GM12878 (cell line): ENCODE measurements at regions not wholly inside any gene's neighbourhood (a gene's known extent, or its start where the extent isn't known, plus 50 kb on each side); places are given as distances from the start of the nearest gene placed in this dataset.

Experiments
- ATAC-seq: fragments of 200-7000 bp; cut with Tn5 transposase; 3 replicates; pipeline ENCODE4 v1.9.1; 2020; ENCODE audit warnings: mild to moderate bottlenecking, moderate library complexity
- BruUV-seq: library from RNA; stranded (reverse); fragments of 400-500 nt; replicated peaks from 2 replicates; lab custom pipeline; 2021; lab: Mats Ljungman, UMichigan
- CTCF ChIA-PET: fragments of 300-600 bp; sonication (Branson Sonifier 250); formaldehyde crosslinking; extraction: SDS; loops from one replicate; lab custom pipeline; 2021; ENCODE audit warnings: inconsistent platforms; lab: Yijun Ruan, JAX
- POLR2A ChIA-PET: fragments of 350-600 bp; formaldehyde crosslinking; extraction: SDS; loops from one replicate; lab custom pipeline; 2021; ENCODE audit warnings: inconsistent platforms; lab: Charles Lee
- RAD21 ChIA-PET: fragments of 300-600 bp; sonication (Branson Sonifier 250); formaldehyde crosslinking; loops from one replicate; lab custom pipeline; 2023; ENCODE audit warnings: antibody characterized with exemption; ENCODE audit not compliant: unreplicated experiment; lab: Charles Lee
- SMC1A ChIA-PET: fragments of 300-600 bp; sonication (Branson Sonifier 250); formaldehyde crosslinking; loops from one replicate; lab custom pipeline; 2023; ENCODE audit not compliant: unreplicated experiment, uncharacterized antibody; lab: Charles Lee
- DNase-seq: peaks from one replicate; pipeline ENCODE4 v3.0.0-alpha.2; 2011; ENCODE audit warnings: low read depth, low spot score
- FAIRE-seq: peaks from 3 replicates; lab custom pipeline; 2011; peaks lifted over from hg19 to GRCh38; lab: Jason Lieb, UNC
- H2AFZ ChIP-seq: 2 replicates; pipeline ENCODE4 v1.6.0; 2011; ENCODE audit warnings: low read depth, low read length, control low read depth; ENCODE audit not compliant: control insufficient read depth
- H3K27ac ChIP-seq: 2 replicates; pipeline ENCODE4 v1.5.1; 2011; ENCODE audit warnings: control low read depth; ENCODE audit not compliant: control insufficient read depth, insufficient read depth
- H3K27me3 ChIP-seq, 2 experiments: replicated peaks in 1 of 2; 2 replicates each; pipeline versions ENCODE4 v1.6.0 to v1.6.1; 2011; ENCODE audit warnings: low read length in 1 of 2; ENCODE audit not compliant: control insufficient read depth in 2 of 2, insufficient read depth in 2 of 2
- H3K36me3 ChIP-seq, 2 experiments: 2 replicates each; pipeline ENCODE4 v1.5.1; 2011; ENCODE audit warnings: low read length in 1 of 2; ENCODE audit not compliant: control insufficient read depth in 2 of 2, insufficient read depth in 2 of 2
- H3K4me1 ChIP-seq: 2 replicates; pipeline ENCODE4 v1.6.1; 2011; ENCODE audit warnings: mild to moderate bottlenecking, low read length, moderate library complexity, mixed read lengths; ENCODE audit not compliant: control insufficient read depth, insufficient read depth
- H3K4me2 ChIP-seq: 2 replicates; pipeline ENCODE4 v1.6.0; 2011; ENCODE audit warnings: control low read depth; ENCODE audit not compliant: control insufficient read depth, insufficient read depth
- H3K4me3 ChIP-seq: fragments of 200-600 bp; sonication (generic); 2 replicates; pipeline ENCODE4 v1.5.1; 2016
- H3K79me2 ChIP-seq: 2 replicates; pipeline ENCODE4 v1.6.0; 2011; ENCODE audit warnings: low read length; ENCODE audit not compliant: control insufficient read depth, insufficient read depth
- H3K9ac ChIP-seq: 2 replicates; pipeline ENCODE4 v1.8.0; 2011; ENCODE audit warnings: low read length, control low read depth, mixed read lengths; ENCODE audit not compliant: control insufficient read depth, insufficient read depth
- H3K9me3 ChIP-seq: replicated peaks from 3 replicates; pipeline ENCODE4 v1.5.1; 2011; ENCODE audit warnings: mild to moderate bottlenecking, low read length; ENCODE audit not compliant: control insufficient read depth, insufficient read depth
- H4K20me1 ChIP-seq: 2 replicates; pipeline ENCODE4 v1.6.0; 2011; ENCODE audit not compliant: control insufficient read depth, insufficient read depth
- BHLHE40 ChIP-seq, 2 experiments: fragments of 450-650 bp in 1 of 2; IDR thresholded peaks; 2 replicates each; pipeline ENCODE4 v1.6.1; 2011 to 2017; ENCODE audit warnings: low read depth in 2 of 2, borderline replicate concordance in 1 of 2, improper control_type of control experiment in 1 of 2, low read length in 1 of 2, mild to moderate bottlenecking in 1 of 2
- BRCA1 ChIP-seq: IDR thresholded peaks from 2 replicates; pipeline ENCODE4 v1.6.1; 2011; ENCODE audit warnings: low read depth, low read length, improper control_type of control experiment
- CEBPB ChIP-seq, 2 experiments: fragments of 150-350 bp in 1 of 2; IDR thresholded peaks; 2 replicates each; pipeline ENCODE4 v1.6.1; 2012 to 2014; ENCODE audit warnings: low read depth in 2 of 2, low read length in 2 of 2, borderline replicate concordance in 1 of 2, inconsistent platforms in 1 of 2
- CHD1 ChIP-seq: IDR thresholded peaks from 2 replicates; pipeline ENCODE4 v1.6.1; 2012; ENCODE audit warnings: low read depth, low read length, improper control_type of control experiment
- CHD2 ChIP-seq: IDR thresholded peaks from 2 replicates; pipeline ENCODE4 v1.6.1; 2011; ENCODE audit warnings: low read depth, low read length, improper control_type of control experiment, borderline replicate concordance
- EED ChIP-seq: sonication (generic); IDR thresholded peaks from 2 replicates; pipeline ENCODE4 v1.6.1; 2016; ENCODE audit warnings: antibody characterized with exemption, low read depth
- ESRRA ChIP-seq: IDR thresholded peaks from 2 replicates; pipeline ENCODE4 v1.6.1; 2012; ENCODE audit warnings: mild to moderate bottlenecking, low read length, improper control_type of control experiment
- GATAD2B ChIP-seq: fragments of 450-650 bp; conservative IDR thresholded peaks from 2 replicates; pipeline ENCODE4 v1.6.1; 2017; ENCODE audit warnings: low read depth, mild to moderate bottlenecking, moderate library complexity
- IKZF2 ChIP-seq, 2 experiments: fragments of 450-650 bp; IDR thresholded peaks; 2 replicates each; pipeline ENCODE4 v1.6.1; 2017; ENCODE audit warnings: mild to moderate bottlenecking in 2 of 2, moderate library complexity in 2 of 2
- MXI1 ChIP-seq: fragments of 150-350 bp; IDR thresholded peaks from 2 replicates; pipeline ENCODE4 v1.6.1; 2011; ENCODE audit warnings: low read depth, mild to moderate bottlenecking, inconsistent platforms, low read length, improper control_type of control experiment
- RELA ChIP-seq: fragments of 450-650 bp; IDR thresholded peaks from 2 replicates; pipeline ENCODE4 v1.8.0; 2014; ENCODE audit warnings: borderline replicate concordance; ENCODE audit not compliant: partially characterized antibody
- STAT3 ChIP-seq: IDR thresholded peaks from 2 replicates; pipeline ENCODE4 v1.6.1; 2011; ENCODE audit warnings: low read depth, low read length, improper control_type of control experiment
- ZNF217 ChIP-seq: fragments of 450-650 bp; IDR thresholded peaks from 2 replicates; pipeline ENCODE4 v1.6.1; 2017; ENCODE audit warnings: antibody characterized with exemption, mild to moderate bottlenecking
- WGBS: methylation state at CpG from one replicate; pipeline ENCODE4 v1.1.6; 2016; ENCODE audit warnings: low lambda C conversion rate; ENCODE audit not compliant: insufficient replicate concordance, insufficient coverage; ENCODE audit errors: missing lambda C conversion rate; 5-methylcytosine and 5-hydroxymethylcytosine counted together
- in situ Hi-C: fragments of 300-500 bp; cut with MboI; formaldehyde crosslinking; loops from 9 replicates; pipeline ENCODE4 v1.14.3; 2018; ENCODE audit warnings: mixed read lengths
- intact Hi-C: fragments of 100-400 bp; cut with micrococcal nuclease; formaldehyde crosslinking; loops from one replicate; pipeline ENCODE4 v1.14.2; 2022; ENCODE audit not compliant: unreplicated experiment
- TF ChIP-seq, protein P1 (sequence below): IDR thresholded peaks from 2 replicates; pipeline ENCODE4 v1.6.1; 2011; ENCODE audit warnings: mild to moderate bottlenecking, low read depth, low read length, moderate library complexity; ENCODE audit not compliant: insufficient replicate concordance
- TF ChIP-seq, protein P2 (sequence below): fragments of 450-650 bp; IDR thresholded peaks from 2 replicates; pipeline ENCODE4 v1.6.1; 2017; ENCODE audit warnings: mild to moderate bottlenecking
- TF ChIP-seq, protein P3 (sequence below): fragments of 450-650 bp; IDR thresholded peaks from 2 replicates; pipeline ENCODE4 v1.6.1; 2016; ENCODE audit warnings: mild to moderate bottlenecking
- TF ChIP-seq, protein P4 (sequence below), 3 experiments: IDR thresholded peaks in 2 of 3; conservative IDR thresholded peaks in 1 of 3; 2 replicates each; pipeline ENCODE4 v1.5.1; 2011; ENCODE audit warnings: low read depth in 3 of 3, low read length in 3 of 3, mild to moderate bottlenecking in 3 of 3, control low read depth in 2 of 3, moderate library complexity in 2 of 3, inconsistent platforms in 1 of 3, mixed read lengths in 1 of 3; ENCODE audit not compliant: control insufficient read depth in 2 of 3, insufficient read depth in 1 of 3; ENCODE audit errors: extremely low read depth in 1 of 3
- TF ChIP-seq, protein P5 (sequence below): fragments of 450-650 bp; IDR thresholded peaks from 2 replicates; pipeline ENCODE4 v1.6.1; 2014; ENCODE audit warnings: mild to moderate bottlenecking

DNA sequence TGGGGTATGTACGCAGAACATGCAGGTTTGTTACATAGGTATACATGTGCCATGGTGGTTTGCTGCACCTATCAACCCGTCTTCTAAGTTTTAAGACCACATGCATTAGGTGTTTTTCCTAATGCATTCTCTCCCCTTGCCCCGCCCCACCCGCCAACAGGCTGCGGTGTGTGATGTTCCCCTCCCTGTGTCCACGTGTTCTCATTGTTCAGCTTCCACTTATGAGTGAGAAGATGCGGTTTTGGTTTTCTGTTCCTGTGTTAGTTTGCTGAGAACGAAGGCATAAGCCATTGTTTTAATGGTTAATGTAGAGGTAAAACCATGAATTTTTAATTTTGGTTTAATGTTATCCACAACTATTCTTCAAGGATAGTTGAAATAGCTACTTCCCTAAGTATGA lies 346.8 kb upstream of the EPHA6 start:
- H3K4me2 ChIP-seq = no peak overlapping the region
- H3K4me1 ChIP-seq = no peaks in the 10 kb centered on the region
- in situ Hi-C loops = no loop called here
- H3K27me3 ChIP-seq = no peaks in the 10 kb centered on the region
- 37% methylated on average over 7 of the region's 8 CpGs for whole genome bisulfite sequencing
- no peak overlapping the region for H3K4me3 ChIP-seq
- H2AFZ ChIP-seq = no peak overlapping the region
- no peaks in the 10 kb centered on the region for H3K36me3 ChIP-seq
- ATAC-seq (peak; percentile 50), FAIRE-seq (no peak), DNase-seq (no peak)
- H3K9ac ChIP-seq = no peak overlapping the region
- ChIA-PET RAD21 (no interaction called here), SMC1A (no interaction called here), CTCF (no interaction called here), POLR2A (no interaction called here)
- BruUV-seq = no TSS peak
- intact Hi-C loops = no loop called here
- no peaks in the 10 kb centered on the region for H3K9me3 ChIP-seq
- no peaks in the 10 kb centered on the region for H4K20me1 ChIP-seq
- no peaks in the 10 kb centered on the region for H3K79me2 ChIP-seq
- no peak overlapping the region for H3K27ac ChIP-seq
- no peak for TF ChIP-seq MXI1
- TF ChIP-seq ESRRA = no peak
- no peak for TF ChIP-seq EED
- TF ChIP-seq GATAD2B = no peak
- TF ChIP-seq, protein P1, sequence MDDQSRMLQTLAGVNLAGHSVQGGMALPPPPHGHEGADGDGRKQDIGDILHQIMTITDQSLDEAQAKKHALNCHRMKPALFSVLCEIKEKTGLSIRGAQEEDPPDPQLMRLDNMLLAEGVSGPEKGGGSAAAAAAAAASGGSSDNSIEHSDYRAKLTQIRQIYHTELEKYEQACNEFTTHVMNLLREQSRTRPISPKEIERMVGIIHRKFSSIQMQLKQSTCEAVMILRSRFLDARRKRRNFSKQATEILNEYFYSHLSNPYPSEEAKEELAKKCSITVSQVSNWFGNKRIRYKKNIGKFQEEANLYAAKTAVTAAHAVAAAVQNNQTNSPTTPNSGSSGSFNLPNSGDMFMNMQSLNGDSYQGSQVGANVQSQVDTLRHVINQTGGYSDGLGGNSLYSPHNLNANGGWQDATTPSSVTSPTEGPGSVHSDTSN = no peak
- TF ChIP-seq CEBPB (IDR thresholded peaks at IDR 0.05; ENCODE audit: borderline replicate concordance in 1 of 2, low read depth in 2 of 2, low read length in 2 of 2) = no peak
- TF ChIP-seq CHD2 = no peak
- TF ChIP-seq, protein P2, sequence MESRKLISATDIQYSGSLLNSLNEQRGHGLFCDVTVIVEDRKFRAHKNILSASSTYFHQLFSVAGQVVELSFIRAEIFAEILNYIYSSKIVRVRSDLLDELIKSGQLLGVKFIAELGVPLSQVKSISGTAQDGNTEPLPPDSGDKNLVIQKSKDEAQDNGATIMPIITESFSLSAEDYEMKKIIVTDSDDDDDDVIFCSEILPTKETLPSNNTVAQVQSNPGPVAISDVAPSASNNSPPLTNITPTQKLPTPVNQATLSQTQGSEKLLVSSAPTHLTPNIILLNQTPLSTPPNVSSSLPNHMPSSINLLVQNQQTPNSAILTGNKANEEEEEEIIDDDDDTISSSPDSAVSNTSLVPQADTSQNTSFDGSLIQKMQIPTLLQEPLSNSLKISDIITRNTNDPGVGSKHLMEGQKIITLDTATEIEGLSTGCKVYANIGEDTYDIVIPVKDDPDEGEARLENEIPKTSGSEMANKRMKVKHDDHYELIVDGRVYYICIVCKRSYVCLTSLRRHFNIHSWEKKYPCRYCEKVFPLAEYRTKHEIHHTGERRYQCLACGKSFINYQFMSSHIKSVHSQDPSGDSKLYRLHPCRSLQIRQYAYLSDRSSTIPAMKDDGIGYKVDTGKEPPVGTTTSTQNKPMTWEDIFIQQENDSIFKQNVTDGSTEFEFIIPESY = no peak
- TF ChIP-seq, protein P3, sequence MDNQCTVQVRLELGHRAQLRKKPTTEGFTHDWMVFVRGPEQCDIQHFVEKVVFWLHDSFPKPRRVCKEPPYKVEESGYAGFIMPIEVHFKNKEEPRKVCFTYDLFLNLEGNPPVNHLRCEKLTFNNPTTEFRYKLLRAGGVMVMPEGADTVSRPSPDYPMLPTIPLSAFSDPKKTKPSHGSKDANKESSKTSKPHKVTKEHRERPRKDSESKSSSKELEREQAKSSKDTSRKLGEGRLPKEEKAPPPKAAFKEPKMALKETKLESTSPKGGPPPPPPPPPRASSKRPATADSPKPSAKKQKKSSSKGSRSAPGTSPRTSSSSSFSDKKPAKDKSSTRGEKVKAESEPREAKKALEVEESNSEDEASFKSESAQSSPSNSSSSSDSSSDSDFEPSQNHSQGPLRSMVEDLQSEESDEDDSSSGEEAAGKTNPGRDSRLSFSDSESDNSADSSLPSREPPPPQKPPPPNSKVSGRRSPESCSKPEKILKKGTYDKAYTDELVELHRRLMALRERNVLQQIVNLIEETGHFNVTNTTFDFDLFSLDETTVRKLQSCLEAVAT = peak; percentile 40; the same call in 1 of the 2 replicates
- no peak for TF ChIP-seq ZNF217
- TF ChIP-seq, protein P4, sequence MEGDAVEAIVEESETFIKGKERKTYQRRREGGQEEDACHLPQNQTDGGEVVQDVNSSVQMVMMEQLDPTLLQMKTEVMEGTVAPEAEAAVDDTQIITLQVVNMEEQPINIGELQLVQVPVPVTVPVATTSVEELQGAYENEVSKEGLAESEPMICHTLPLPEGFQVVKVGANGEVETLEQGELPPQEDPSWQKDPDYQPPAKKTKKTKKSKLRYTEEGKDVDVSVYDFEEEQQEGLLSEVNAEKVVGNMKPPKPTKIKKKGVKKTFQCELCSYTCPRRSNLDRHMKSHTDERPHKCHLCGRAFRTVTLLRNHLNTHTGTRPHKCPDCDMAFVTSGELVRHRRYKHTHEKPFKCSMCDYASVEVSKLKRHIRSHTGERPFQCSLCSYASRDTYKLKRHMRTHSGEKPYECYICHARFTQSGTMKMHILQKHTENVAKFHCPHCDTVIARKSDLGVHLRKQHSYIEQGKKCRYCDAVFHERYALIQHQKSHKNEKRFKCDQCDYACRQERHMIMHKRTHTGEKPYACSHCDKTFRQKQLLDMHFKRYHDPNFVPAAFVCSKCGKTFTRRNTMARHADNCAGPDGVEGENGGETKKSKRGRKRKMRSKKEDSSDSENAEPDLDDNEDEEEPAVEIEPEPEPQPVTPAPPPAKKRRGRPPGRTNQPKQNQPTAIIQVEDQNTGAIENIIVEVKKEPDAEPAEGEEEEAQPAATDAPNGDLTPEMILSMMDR (IDR thresholded peaks at IDR 0.05 in 2 of 3, conservative IDR thresholded peaks at IDR 0.05 in 1 of 3; ENCODE audit: control insufficient read depth in 2 of 3, extremely low read depth in 1 of 3, insufficient read depth in 1 of 3, low read depth in 3 of 3, low read length in 3 of 3) = no peak
- TF ChIP-seq BHLHE40 (IDR thresholded peaks at IDR 0.05; ENCODE audit: borderline replicate concordance in 1 of 2, low read depth in 2 of 2, low read length in 1 of 2) = peak in 1 of 2 experiments; percentile 36; a peak in 2 of 4 replicates
- TF ChIP-seq BRCA1 = no peak
- peak; percentile 17 to 40; a peak in 2 of 4 replicates for TF ChIP-seq IKZF2 (IDR thresholded peaks at IDR 0.05)
- TF ChIP-seq STAT3 = no peak
- TF ChIP-seq RELA = no peak
- no peak for TF ChIP-seq CHD1
- TF ChIP-seq, protein P5, sequence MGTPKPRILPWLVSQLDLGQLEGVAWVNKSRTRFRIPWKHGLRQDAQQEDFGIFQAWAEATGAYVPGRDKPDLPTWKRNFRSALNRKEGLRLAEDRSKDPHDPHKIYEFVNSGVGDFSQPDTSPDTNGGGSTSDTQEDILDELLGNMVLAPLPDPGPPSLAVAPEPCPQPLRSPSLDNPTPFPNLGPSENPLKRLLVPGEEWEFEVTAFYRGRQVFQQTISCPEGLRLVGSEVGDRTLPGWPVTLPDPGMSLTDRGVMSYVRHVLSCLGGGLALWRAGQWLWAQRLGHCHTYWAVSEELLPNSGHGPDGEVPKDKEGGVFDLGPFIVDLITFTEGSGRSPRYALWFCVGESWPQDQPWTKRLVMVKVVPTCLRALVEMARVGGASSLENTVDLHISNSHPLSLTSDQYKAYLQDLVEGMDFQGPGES = no peak
